Dermis blood vessel endothelial cell (primary cell): ENCODE measurements at regions not wholly inside any gene's neighbourhood (a gene's known extent, or its start where the extent isn't known, plus 50 kb on each side); places are given as distances from the start of the nearest gene placed in this dataset.
"Not testable (repeated sequence)": the region's sequence is repeated elsewhere in the genome, so short reads cannot be mapped to it uniquely, and the experiment has no call there.

Experiments used
- DNase-seq: peaks from one replicate; pipeline ENCODE4 v3.0.0; 2010

DNA sequence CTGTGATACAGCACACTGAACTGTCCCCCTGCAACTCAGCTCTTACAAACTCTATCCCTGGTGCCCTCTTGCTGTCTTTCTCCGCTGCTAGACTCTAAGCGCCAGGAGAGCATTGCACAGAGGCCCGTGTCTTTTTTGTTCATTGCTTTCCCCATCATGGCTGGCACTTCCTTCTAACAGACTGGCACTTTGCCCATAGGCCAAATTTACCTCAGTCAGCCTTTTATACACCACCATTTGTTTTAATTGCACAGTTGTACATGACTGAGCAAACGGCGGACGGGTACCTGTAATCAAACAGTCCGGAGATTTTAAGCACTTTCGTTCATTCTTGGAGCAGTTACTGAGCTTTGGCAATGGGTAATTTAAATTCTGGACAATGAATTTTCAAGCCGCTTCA lies 102.2 kb upstream of the CLINT1 start:
- no peak for DNase-seq

DNA sequence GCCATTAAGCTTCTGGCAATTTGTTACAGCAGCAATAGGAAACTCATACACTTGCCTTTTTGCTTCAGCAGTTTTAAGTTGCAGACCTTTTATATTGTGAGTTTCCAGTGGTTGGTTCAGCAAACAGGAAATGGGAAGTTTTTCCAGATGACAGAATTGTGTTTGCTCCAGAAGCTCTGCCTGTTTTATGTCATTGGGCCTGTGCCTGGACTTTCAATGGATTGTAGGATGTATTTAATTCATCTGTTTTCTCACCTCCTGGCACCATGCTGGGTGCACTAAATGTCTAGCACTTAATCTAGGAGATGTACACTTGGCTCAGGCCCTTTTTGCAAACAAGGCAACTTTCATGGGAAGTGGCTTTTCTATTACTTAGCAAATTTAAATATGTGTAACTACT lies 100.4 kb upstream of the CLINT1 start:
- DNase-seq: no peak

DNA sequence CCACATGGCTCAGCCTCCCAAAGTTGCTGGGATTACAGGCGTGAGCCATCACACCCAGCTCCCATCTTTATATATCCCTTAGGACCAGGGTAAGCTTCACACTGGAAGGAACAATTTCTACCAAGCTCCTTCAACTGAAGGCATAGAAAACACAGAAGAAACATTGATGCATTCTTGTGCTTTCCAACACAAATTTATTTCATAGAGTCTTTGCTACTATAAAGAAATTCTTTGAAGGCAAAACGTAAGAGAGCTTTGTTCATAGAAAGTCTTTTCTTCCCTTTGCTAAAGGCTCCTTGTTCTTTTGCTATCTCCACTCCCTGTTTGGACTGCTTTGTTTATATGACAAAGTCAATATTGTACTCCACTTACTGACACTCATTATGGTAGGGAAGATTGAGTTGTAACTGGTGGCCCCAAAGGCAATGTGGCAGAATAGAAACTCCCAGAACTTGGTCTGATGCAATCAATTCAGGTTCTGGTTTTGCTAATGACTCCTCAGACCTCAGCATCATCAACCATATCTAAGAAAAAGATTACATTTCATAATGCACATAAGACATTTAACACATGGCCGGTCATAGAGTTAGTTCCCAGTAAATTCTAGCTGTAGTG lies 97.4 kb upstream of the CLINT1 start:
- DNase-seq: no peak

DNA sequence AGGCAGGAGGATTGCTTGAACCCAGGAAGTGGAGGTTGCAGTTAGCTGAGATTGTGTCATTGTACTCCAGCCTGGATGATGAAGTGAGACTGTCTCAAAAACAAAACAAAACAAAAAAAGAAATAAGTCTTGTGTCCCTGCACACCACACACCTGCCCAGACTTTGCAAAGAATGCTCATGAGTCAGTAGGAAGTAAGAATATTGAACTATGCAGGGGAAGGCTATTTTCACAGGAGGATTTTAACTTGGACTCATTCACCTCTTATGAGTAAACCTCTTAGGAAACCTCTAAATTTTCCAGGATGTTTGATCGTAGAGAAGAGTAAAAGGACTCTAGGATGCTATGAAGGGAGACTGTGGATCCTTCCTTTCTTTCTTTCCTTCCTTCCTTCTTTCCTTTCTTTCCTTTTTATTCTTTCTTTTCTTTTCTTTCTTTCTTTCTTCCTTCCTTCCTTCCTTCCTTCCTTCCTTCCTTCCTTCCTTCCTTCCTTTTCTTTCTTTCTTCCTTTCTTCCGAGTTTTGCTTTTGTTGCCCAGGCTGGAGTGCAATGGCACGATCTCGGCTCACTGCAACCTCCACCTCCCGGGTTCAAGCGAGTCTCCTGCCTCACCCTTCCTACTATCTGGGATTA lies 96.7 kb upstream of the CLINT1 start:
- no peak for DNase-seq

DNA sequence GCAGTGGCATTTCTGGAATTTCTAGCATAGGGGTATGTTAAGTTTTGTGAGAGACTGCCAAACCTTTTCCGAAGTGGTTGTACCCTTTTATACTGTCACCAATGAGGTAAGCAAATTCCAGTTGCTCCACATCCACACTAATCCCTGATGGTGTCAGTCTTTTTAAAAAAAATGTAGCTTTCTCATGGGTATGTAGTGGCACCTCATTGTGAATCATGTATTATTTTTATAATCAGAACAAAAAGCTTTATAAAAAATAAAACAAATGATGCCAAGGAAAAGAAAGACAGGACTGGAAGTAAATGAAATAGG lies 93.4 kb upstream of the CLINT1 start:
- DNase-seq: no peak

DNA sequence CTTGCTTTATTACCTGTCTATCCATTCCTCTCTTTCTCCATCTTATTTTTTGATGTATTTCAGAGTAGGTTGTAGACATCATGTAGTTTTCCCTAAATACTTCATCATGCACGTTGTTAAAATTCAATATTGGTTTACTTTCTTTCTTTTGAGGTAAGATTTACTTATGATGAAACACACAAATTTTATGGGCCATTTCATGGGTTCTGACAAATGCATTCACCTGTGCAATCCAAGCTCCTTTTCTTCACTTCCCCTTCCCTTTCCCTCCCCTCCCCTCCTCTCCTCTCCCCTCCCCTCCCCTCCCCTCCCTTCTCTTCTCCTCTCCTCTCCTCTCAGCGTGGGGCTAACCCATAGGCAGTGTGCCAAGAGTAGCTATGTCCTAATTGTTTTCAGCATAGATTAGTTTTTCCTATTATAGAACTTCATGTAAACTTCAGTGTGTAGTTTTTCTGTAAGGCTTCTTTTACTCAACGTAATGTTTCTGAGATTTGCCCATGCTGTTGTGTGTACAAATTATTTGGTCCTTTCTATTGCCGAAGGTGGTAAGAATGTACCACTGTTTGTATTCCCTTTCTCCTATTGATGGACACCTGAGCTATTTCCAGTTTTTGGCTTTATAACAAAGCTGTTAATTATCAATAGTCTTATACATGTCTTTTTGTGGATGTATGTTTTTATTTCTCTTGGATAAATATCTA lies 92.9 kb upstream of the CLINT1 start:
- no peak for DNase-seq

DNA sequence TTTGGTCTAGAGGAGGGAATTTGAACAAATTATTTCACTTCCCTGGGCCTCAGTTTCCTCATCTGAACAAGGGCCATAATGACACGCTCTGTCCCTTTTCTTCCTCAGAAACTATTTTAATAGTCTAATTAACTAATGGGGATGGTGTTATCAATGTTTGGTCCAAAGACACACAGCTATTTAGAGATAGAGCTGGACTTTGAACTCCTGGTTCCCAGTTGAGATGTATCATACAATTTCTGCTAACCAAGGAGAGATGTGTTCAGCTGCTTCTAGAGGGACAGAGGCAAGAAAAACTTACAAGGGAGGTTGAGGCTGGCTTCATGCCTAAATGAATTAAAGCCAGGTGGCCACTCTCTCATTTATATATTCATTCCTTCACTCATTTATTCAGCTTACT lies 90.6 kb upstream of the CLINT1 start:
- no peak for DNase-seq

DNA sequence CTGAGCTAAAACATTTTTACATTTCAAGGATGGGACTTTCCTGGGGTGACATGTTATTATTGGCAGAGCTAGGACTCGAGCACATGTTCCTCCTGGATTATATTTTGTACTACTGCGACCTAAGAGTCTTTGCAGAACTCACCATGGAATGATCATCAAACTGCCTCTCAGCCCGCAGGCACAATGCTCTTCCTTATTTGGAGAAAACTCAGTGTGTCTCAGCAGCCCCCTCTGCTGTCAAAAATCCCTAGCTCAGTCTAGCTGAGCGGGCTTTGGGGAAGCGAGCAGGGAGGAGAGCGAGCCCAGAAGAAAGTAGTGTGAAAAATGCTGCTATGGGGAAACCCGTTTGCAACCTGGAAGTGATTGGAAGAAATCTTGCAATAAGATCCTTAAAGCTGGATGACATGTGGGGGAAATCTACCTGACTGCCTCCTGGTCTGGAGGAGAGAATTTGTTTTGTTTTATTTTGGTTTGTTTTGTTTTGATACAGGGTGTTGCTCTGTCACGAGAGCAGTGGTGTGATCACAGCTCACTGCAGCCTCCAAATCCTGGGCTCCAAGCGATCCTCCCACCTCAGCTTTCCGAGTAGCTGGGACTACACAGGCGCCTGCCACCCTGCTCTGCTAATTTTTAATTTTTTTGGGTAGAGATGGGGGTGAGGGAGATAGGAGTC lies 89.9 kb upstream of the CLINT1 start:
- peak; percentile 93 for DNase-seq

DNA sequence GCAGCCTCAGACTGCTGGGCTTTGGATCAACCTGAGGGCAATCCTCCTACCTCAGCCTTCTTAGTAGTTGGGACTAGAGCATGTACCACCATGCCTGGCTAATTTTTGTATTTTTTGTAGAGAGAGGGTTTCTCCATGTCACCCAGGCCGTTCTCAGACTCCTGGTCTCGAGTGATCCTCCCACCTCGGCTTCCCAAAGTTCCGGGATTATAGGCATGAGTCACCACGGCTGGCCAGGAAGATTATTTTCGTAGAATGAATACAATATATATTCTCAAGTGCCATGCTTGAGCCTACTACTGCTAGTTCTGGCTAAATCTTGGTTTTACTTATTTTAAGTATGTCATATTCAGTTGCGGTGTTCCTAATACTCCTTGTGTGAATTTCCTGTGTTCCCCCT lies 88.2 kb upstream of the CLINT1 start:
- peak; percentile 57 for DNase-seq

DNA sequence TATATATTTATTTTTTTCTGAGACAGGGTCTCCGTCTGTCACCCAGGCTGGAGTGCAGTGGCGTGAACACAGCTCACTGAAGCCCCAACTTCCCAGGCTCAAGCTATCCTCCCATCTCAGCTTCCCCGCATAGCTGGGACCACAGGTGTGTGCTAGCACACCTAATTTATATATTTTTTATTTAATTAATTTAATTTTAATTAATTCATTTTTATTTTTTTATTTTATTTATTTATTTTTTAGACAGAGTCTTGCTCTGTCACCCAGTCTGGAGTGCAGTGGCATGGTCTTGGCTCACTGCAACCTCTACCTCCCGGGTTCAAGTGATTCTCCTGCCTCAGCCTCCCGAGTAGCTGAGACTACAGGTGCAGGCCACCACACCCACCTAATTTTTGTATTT lies 86.9 kb upstream of the CLINT1 start:
- not testable (repeated sequence) for DNase-seq

DNA sequence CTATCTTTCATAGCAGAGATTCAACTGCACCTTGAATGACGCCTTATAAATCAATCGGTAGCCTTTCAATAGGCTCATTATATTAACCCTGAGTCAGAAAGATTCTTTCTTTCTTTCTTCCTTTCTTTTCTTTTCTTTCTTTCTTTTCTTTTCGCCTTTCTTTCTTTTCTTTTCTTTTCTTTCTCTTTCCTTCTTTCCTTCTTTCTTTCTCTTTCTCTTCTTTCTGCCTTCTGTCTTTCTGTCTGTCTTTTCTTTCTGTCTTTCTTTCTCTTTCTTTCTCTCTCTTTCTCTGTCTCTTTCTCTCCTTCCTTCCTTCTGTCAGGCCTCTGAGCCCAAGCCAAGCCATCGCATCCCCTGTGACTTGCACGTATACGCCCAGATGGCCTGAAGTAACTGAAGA lies 86.0 kb upstream of the CLINT1 start:
- no peak for DNase-seq

DNA sequence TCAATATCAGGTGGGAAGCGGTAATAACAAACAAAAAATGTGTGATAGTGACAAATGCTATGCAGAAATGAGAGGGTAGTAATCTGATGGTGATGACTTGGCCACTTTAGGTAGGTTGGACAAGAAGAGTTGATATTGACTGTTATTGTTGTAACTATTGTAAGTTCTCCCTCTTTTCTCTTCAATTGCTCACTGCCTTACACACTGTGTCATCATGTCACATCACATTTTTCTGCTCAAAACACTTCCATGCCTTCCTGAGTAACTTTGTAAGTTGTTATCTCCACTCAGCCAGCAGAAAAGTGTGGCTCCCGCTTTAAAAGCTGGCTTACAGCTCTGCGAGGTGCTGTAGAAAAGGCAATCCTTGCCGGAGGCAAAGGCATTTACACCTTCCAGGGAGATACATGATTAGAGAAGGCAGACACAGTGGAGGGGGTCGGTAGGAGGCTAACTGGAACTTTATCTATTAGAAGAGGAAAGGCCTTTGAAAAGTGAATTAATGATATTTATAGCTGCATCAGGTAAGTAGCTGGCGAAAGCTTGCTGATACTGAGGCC lies 85.2 kb upstream of the CLINT1 start:
- DNase-seq: no peak

DNA sequence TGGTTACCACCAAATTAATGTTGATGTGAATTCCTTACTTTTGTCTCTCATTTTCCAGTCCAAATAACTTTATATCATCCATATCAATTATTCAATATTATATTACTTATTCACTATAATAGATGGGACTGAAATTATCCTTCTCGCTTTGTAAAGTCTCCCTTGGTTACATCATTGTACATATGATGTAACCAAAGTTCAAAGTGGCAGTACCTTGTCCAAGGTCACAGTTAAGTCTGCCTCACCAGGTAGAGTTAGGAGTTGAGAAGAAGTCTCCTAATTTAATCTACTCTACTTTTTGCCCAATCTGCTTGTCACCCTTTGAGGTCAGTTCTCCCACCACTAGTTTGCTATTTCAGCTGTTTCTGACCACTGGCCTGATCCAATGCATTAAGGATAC lies 83.7 kb upstream of the CLINT1 start:
- DNase-seq: no peak

DNA sequence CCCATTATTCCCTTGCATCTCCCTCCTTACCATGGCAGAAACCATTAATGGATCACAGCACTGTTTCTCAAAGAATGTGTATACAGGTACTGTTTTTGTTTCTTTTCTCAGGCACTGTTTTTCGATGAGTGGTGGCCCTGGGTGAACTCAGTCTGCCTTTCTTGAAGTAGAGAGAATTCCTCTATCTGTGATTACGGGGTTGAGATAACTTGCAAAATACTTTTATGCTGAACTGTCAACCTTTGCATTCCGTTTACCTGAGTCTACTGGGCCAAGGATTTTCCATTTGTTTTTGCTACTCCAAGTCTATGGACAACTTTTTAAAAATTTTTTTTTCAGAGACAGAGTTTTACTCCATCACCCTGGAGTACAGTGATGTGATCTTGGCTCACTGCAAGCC lies 82.7 kb upstream of the CLINT1 start:
- no peak for DNase-seq

DNA sequence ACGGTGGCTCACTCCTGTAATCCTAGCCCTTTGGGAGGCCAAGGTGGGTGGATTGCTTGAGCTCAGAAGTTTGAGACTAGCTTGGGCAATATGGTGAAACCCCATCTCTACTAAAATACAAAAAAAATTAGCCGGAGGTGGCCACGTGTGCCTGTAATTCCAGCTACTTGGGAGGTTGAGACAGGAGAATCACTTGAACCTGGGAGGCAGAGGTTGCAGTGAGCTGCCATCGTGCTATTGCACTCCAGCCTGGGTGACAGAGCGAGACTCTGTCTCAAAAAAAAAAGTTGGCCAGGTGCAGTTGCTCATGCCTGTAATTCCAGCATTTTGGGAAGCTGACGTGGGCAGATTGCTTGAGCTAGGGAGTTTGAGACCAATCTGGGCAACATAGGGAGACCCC lies 79.2 kb upstream of the CLINT1 start:
- not testable (repeated sequence) for DNase-seq

DNA sequence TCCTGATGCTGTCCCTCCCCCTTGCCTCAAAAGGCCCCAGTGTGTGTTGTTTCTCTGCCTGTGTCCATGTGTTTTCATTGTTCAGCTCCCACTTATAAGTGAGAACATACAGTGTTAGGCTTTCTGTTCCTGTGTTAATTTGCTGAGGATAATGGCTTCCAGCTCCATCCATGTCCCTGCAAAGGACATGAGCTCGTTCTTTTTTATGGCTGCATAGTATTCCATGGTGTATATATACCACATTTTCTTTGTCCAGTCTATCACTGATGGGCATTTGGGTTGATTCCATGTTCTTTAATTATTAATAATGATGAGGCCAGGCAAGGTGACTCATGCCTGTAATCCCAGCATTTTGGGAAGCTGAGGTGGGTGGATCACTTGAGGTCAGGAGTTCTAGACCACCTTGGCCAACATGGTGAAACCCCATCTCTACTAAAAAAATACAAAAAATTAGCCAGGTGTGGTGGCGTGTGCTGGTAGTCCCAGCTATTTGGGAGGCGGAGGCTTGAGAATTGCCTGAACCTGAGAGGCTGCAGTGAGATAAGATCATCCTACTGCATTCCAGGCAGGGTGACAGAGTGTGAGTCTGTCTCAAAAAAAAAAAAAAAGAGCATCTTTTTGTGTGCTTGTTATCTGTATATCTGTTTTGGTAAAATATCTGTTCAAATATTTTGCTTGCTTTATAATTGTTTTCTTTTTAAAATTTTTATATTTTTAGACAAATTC lies 78.0 kb upstream of the CLINT1 start:
- not testable (repeated sequence) for DNase-seq

DNA sequence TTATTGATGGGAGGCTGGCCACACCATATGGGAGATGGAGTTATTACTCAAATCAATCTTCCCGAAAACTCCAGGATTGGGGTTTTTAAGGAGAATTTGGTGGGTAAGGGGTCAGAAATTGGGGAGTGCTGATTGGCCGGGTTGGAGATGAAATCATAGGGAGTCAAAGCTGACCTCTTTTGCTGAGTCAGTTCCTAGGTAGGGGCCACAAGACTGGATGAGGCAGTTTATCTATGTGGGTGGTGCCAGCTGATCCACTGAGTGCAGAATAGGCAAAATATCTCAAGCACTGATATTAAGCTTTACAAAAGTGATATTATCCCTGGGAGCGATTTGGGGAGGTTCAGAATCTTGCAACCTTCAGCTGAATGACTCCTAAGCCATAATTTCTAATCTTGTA lies 75.7 kb upstream of the CLINT1 start:
- no peak for DNase-seq

DNA sequence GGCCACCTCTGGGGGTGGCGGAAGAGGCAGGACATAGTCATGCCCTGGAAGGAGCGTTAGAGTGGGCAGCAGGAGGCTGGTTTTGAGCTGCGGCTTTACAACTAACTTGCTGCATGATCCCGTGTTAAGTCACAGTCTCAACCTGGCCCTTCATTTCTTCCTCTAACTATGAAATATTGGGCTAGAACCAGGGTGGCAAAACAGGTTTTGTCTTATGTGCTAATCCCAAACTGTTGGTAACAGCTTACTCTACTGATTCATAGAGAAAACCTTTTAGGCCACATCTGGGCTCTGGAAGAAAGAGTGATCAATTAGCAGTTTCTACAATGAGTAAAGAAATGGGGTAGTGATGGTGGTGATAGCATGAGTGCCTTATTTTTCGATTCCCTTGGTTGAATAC lies 74.1 kb upstream of the CLINT1 start:
- DNase-seq: no peak

DNA sequence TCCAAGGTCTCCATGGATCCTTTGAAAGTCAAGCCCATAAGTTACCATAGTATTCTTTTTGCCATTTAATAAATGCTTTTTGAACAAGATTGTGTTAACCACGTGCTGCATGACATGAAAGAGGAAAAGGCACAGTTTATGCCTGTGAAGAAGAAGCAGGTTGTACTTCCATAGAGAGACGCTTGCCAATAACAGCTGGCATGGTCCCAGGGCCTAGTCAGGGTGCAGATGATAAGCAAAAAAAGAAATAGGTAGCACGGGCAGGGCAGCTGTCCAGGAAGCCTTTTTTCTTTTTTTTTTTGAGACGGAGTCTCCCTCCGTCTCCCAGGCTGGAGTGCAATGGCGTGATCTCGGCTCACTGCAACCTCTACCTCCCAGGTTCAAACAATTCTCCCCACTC lies 71.8 kb upstream of the CLINT1 start:
- DNase-seq: no peak

DNA sequence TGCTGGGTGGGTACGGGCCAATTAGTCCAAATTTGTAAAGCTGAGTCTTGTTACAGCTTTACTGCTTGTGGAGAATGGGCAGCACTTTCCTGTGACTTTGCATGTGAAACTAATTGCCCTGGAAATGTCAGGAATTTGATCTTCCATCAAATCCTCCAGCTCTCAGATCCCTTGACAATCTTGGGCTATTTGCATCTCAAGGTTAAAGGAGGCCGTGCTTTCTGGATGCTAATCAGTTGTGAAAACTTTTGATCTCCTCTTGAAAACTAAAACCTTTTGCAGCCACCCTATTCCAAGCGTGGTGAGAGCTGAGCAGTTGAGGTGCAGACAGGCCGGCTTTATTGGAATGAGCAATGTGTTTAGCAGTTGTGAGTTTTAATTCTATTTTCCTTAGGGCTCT lies 68.0 kb upstream of the CLINT1 start:
- no peak for DNase-seq

DNA sequence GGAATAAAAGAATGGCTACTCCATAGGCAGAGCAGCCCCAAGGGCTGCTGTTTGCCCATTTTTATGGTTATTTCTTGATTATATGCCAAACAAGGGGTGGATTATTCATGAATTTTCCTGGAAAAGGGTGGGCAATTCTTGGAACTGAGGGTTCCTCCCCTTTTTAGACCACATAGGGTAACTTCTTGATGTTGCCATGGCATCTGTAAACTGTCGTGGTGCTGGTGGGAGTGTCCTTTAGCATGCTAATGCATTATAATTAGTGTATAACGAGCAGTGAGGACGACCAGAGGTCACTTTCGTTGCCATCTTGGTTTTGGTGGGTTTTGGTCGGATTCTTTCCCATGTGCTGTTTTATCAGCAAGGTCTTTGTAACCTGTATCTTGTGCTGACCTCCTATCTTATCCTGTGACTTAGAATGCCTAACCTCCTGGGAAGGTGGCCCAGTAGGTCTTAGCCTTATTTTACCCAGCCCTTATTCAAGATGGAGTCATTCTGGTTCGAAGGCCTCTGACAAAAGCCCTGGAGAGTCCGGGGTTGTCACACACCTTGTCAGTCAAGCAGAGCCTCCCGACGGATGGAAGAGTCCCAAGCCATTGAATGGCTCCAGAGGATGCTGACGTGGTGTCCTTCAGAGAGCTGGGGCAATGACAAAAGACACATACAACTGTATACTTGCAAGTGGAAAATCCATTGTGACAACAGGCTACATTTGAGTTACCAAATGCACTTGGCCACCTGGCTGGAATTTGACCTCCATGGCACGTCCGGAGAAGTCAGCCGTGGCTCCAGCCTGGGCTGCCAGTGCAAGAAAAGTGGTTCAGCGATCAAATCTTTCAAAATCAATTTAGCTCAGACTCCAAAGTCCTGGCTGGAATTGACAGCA lies 67.1 kb upstream of the CLINT1 start:
- no peak for DNase-seq
